Kidney glomerular epithelial cell (primary cell): ENCODE measurements at regions not wholly inside any gene's neighbourhood (a gene's known extent, or its start where the extent isn't known, plus 50 kb on each side); places are given as distances from the start of the nearest gene placed in this dataset.
"Not testable (repeated sequence)": the region's sequence is repeated elsewhere in the genome, so short reads cannot be mapped to it uniquely, and the experiment has no call there.

ENCODE experiments used
- DNase-seq: peaks from one replicate; lab custom pipeline; 2025; lab: John Stamatoyannopoulos, UW

GRCh38 chr10:63675171-63675570 is 154.0 kb downstream of the REEP3 start:
- DNase-seq, result no peak

- DNase-seq, result no peak
Observed at GRCh38 chr10:63677001-63677400, 155.8 kb downstream of the REEP3 start.

GRCh38 chr10:63680545-63680944 is 159.3 kb downstream of the REEP3 start:
- not testable (repeated sequence) for DNase-seq

GRCh38 chr10:63681993-63682697 is 160.9 kb downstream of the REEP3 start:
- no peak for DNase-seq

- not testable (repeated sequence) for DNase-seq
Observed at GRCh38 chr10:63682698-63683052, 161.5 kb downstream of the REEP3 start.

GRCh38 chr10:63683223-63683622 is 162.0 kb downstream of the REEP3 start:
- no peak for DNase-seq

- no peak for DNase-seq
Observed at GRCh38 chr10:63683686-63684085, 162.5 kb downstream of the REEP3 start.

- no peak for DNase-seq
Observed at GRCh38 chr10:63684257-63684936, 163.2 kb downstream of the REEP3 start.

GRCh38 chr10:63689768-63690167 is 168.6 kb downstream of the REEP3 start:
- no peak for DNase-seq

- no peak for DNase-seq
Observed at GRCh38 chr10:63692220-63692896, 171.2 kb downstream of the REEP3 start.

GRCh38 chr10:63693021-63693420 is 171.8 kb downstream of the REEP3 start:
- DNase-seq, result not testable (repeated sequence)

- DNase-seq, result no peak
Observed at GRCh38 chr10:63696205-63696604, 175.0 kb downstream of the REEP3 start.

GRCh38 chr10:63697956-63698786 is 177.0 kb downstream of the REEP3 start:
- no peak for DNase-seq

GRCh38 chr10:63698787-63699150 is 177.6 kb downstream of the REEP3 start:
- DNase-seq, result no peak

- peak; percentile 95 for DNase-seq
Observed at GRCh38 chr10:63699785-63700613, 178.8 kb downstream of the REEP3 start.

GRCh38 chr10:63700631-63701156 is 179.5 kb downstream of the REEP3 start:
- DNase-seq, result peak; percentile 59

- DNase-seq, result no peak
Observed at GRCh38 chr10:63702092-63702491, 180.9 kb downstream of the REEP3 start.

- no peak for DNase-seq
Observed at GRCh38 chr10:63703113-63703670, 182.0 kb downstream of the REEP3 start.

GRCh38 chr10:63703740-63704345 is 182.6 kb downstream of the REEP3 start:
- DNase-seq, result no peak

GRCh38 chr10:63707254-63707910 is 186.2 kb downstream of the REEP3 start:
- DNase-seq, result peak; percentile 98
